ENCODE measurements at regions not wholly inside any gene's neighbourhood (a gene's known extent, or its start where the extent isn't known, plus 50 kb on each side); places are given as distances from the start of the nearest gene placed in this dataset.

DNA sequence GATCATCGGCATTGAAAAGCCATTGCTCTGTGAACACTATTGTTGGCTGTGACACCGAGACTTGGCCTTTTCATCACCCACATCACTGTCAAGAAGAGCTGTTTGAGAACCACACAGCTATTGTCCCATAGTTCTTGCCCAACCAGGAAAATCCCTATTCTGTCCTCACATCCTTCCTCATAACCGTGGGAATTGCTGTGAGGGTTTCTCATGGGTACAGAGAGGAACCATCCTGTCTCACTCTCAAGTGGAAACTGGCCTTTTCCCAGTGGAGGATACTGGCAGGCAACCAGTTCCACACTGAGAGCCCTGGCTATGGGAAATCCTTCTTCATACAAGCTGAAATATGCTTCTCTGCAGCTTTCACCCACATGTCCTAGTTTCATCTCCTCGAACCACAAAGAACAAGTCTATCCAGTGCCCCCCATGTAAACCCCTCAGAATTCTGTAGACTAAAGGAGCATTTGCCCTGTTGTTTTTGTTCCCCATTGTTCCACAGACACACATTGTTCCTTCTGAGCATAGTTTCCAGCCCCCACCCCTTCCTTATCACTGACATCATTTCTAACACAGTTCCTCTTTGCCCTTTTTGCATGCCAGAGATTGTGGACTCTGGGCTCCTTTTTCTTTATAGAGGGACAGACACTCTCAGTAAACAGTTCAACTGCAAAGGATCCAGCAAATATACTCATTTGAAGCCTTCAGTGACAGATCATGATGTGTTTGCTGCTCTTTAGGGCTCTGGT lies 57.8 kb upstream of the C5orf46 start:
- TF ChIP-seq, protein P1, sequence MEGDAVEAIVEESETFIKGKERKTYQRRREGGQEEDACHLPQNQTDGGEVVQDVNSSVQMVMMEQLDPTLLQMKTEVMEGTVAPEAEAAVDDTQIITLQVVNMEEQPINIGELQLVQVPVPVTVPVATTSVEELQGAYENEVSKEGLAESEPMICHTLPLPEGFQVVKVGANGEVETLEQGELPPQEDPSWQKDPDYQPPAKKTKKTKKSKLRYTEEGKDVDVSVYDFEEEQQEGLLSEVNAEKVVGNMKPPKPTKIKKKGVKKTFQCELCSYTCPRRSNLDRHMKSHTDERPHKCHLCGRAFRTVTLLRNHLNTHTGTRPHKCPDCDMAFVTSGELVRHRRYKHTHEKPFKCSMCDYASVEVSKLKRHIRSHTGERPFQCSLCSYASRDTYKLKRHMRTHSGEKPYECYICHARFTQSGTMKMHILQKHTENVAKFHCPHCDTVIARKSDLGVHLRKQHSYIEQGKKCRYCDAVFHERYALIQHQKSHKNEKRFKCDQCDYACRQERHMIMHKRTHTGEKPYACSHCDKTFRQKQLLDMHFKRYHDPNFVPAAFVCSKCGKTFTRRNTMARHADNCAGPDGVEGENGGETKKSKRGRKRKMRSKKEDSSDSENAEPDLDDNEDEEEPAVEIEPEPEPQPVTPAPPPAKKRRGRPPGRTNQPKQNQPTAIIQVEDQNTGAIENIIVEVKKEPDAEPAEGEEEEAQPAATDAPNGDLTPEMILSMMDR (IDR thresholded peaks at IDR 0.05; ENCODE audit: insufficient read depth, low read depth, low read length), result no peak
- TF ChIP-seq EZH2 (IDR thresholded peaks at IDR 0.05; ENCODE audit: insufficient read depth, low read length), result no peak

Measured in astrocyte (in vitro differentiated cells and primary cell).